ENCODE measurements at regions not wholly inside any gene's neighbourhood (a gene's known extent, or its start where the extent isn't known, plus 50 kb on each side); places are given as distances from the start of the nearest gene placed in this dataset.

- peaks cover 8% of the 10 kb centered on the region for H3K36me3 Mint-ChIP-seq (ENCODE audit: low read depth)
- Histone ChIP-seq H3K36me3 (ENCODE audit: insufficient read depth) (peaks cover 4% of the 10 kb centered on the region; the same call in 1 of the 2 replicates), H3K4me3 (no peak overlapping the region), H3K27ac (ENCODE audit: low read depth) (no peak overlapping the region), H3K4me2 (no peak overlapping the region), H3F3A (replicated peaks; ENCODE audit: low read depth) (no peaks in the 10 kb centered on the region), H3K9me2 (ENCODE audit: insufficient read depth) (no peaks in the 10 kb centered on the region), H3K79me2 (replicated peaks; ENCODE audit: insufficient read depth) (no peaks in the 10 kb centered on the region), H4K20me1 (replicated peaks; ENCODE audit: insufficient read depth) (no peaks in the 10 kb centered on the region), H2AFZ (no peak overlapping the region), H3K4me1 (ENCODE audit: insufficient read depth) (no peaks in the 10 kb centered on the region), H3K27me3 (ENCODE audit: insufficient read depth) (no peaks in the 10 kb centered on the region)
- no peak overlapping the region for H3K4me3 Mint-ChIP-seq
- H3K27ac Mint-ChIP-seq: no peak overlapping the region
- TF ChIP-seq STAT1 (IDR thresholded peaks at IDR 0.05; ENCODE audit: unreplicated experiment) (no peak), JUNB (IDR thresholded peaks at IDR 0.05; ENCODE audit: unreplicated experiment) (no peak), POLR2AphosphoS5 (IDR thresholded peaks at IDR 0.05; ENCODE audit: low read depth) (no peak), ZNF331 (CRISPR knock-in tag; IDR thresholded peaks at IDR 0.05; ENCODE audit: low read depth) (no peak), CREB1 (CRISPR knock-in tag; IDR thresholded peaks at IDR 0.05; ENCODE audit: low read depth) (no peak), ZNF114 (CRISPR knock-in tag; IDR thresholded peaks at IDR 0.05) (no peak), NANOG (IDR thresholded peaks at IDR 0.05; ENCODE audit: borderline replicate concordance) (no peak), CTCF (conservative IDR thresholded peaks at IDR 0.05; ENCODE audit: low read depth in 2 of 2) (no peak), EZH2phosphoT487 (IDR thresholded peaks at IDR 0.05; ENCODE audit: unreplicated experiment) (no peak), EZH2 (IDR thresholded peaks at IDR 0.05; ENCODE audit: low read depth, unreplicated experiment) (no peak)
- TF ChIP-seq, protein P1, sequence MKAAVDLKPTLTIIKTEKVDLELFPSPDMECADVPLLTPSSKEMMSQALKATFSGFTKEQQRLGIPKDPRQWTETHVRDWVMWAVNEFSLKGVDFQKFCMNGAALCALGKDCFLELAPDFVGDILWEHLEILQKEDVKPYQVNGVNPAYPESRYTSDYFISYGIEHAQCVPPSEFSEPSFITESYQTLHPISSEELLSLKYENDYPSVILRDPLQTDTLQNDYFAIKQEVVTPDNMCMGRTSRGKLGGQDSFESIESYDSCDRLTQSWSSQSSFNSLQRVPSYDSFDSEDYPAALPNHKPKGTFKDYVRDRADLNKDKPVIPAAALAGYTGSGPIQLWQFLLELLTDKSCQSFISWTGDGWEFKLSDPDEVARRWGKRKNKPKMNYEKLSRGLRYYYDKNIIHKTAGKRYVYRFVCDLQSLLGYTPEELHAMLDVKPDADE (IDR thresholded peaks at IDR 0.05): no peak
- TF ChIP-seq, protein P2, sequence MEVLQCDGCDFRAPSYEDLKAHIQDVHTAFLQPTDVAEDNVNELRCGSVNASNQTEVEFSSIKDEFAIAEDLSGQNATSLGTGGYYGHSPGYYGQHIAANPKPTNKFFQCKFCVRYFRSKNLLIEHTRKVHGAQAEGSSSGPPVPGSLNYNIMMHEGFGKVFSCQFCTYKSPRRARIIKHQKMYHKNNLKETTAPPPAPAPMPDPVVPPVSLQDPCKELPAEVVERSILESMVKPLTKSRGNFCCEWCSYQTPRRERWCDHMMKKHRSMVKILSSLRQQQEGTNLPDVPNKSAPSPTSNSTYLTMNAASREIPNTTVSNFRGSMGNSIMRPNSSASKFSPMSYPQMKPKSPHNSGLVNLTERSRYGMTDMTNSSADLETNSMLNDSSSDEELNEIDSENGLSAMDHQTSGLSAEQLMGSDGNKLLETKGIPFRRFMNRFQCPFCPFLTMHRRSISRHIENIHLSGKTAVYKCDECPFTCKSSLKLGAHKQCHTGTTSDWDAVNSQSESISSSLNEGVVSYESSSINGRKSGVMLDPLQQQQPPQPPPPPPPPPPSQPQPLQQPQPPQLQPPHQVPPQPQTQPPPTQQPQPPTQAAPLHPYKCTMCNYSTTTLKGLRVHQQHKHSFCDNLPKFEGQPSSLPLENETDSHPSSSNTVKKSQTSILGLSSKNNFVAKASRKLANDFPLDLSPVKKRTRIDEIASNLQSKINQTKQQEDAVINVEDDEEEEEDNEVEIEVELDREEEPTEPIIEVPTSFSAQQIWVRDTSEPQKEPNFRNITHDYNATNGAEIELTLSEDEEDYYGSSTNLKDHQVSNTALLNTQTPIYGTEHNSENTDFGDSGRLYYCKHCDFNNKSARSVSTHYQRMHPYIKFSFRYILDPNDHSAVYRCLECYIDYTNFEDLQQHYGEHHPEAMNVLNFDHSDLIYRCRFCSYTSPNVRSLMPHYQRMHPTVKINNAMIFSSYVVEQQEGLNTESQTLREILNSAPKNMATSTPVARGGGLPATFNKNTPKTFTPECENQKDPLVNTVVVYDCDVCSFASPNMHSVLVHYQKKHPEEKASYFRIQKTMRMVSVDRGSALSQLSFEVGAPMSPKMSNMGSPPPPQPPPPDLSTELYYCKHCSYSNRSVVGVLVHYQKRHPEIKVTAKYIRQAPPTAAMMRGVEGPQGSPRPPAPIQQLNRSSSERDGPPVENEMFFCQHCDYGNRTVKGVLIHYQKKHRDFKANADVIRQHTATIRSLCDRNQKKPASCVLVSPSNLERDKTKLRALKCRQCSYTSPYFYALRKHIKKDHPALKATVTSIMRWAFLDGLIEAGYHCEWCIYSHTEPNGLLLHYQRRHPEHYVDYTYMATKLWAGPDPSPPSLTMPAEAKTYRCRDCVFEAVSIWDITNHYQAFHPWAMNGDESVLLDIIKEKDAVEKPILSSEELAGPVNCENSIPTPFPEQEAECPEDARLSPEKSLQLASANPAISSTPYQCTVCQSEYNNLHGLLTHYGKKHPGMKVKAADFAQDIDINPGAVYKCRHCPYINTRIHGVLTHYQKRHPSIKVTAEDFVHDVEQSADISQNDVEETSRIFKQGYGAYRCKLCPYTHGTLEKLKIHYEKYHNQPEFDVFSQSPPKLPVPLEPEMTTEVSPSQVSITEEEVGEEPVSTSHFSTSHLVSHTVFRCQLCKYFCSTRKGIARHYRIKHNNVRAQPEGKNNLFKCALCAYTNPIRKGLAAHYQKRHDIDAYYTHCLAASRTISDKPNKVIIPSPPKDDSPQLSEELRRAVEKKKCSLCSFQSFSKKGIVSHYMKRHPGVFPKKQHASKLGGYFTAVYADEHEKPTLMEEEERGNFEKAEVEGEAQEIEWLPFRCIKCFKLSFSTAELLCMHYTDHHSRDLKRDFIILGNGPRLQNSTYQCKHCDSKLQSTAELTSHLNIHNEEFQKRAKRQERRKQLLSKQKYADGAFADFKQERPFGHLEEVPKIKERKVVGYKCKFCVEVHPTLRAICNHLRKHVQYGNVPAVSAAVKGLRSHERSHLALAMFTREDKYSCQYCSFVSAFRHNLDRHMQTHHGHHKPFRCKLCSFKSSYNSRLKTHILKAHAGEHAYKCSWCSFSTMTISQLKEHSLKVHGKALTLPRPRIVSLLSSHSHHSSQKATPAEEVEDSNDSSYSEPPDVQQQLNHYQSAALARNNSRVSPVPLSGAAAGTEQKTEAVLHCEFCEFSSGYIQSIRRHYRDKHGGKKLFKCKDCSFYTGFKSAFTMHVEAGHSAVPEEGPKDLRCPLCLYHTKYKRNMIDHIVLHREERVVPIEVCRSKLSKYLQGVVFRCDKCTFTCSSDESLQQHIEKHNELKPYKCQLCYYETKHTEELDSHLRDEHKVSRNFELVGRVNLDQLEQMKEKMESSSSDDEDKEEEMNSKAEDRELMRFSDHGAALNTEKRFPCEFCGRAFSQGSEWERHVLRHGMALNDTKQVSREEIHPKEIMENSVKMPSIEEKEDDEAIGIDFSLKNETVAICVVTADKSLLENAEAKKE (CRISPR knock-in tag; IDR thresholded peaks at IDR 0.05): no peak
- TF ChIP-seq, protein P3, sequence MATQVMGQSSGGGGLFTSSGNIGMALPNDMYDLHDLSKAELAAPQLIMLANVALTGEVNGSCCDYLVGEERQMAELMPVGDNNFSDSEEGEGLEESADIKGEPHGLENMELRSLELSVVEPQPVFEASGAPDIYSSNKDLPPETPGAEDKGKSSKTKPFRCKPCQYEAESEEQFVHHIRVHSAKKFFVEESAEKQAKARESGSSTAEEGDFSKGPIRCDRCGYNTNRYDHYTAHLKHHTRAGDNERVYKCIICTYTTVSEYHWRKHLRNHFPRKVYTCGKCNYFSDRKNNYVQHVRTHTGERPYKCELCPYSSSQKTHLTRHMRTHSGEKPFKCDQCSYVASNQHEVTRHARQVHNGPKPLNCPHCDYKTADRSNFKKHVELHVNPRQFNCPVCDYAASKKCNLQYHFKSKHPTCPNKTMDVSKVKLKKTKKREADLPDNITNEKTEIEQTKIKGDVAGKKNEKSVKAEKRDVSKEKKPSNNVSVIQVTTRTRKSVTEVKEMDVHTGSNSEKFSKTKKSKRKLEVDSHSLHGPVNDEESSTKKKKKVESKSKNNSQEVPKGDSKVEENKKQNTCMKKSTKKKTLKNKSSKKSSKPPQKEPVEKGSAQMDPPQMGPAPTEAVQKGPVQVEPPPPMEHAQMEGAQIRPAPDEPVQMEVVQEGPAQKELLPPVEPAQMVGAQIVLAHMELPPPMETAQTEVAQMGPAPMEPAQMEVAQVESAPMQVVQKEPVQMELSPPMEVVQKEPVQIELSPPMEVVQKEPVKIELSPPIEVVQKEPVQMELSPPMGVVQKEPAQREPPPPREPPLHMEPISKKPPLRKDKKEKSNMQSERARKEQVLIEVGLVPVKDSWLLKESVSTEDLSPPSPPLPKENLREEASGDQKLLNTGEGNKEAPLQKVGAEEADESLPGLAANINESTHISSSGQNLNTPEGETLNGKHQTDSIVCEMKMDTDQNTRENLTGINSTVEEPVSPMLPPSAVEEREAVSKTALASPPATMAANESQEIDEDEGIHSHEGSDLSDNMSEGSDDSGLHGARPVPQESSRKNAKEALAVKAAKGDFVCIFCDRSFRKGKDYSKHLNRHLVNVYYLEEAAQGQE (IDR thresholded peaks at IDR 0.05; ENCODE audit: unreplicated experiment): no peak
- DNase-seq (ENCODE audit: low spot score) (no peak), ATAC-seq (no peak)
- H3K9me3 Mint-ChIP-seq: peaks cover 33% of the 10 kb centered on the region
- peaks cover 5% of the 10 kb centered on the region for H3K27me3 Mint-ChIP-seq (ENCODE audit: insufficient read depth, low read depth, poor library complexity)
- no peaks in the 10 kb centered on the region for H3K4me1 Mint-ChIP-seq
These were observed 139.3 kb downstream of the C1orf94 start for GRCh38 chr1:34315974-34316373.

Data from GM23338 (cell line).